ENCODE measurements at regions not wholly inside any gene's neighbourhood (a gene's known extent, or its start where the extent isn't known, plus 50 kb on each side); places are given as distances from the start of the nearest gene placed in this dataset.
A peak's percentile ranks its signal among the peaks of the same experiment; 100 is the strongest.

- H3K4me3 ChIP-seq (replicated peaks in 1 of 2; ENCODE audit: low read depth in 2 of 2, low read length in 2 of 2) = no peak overlapping the region
- TF ChIP-seq CTCF (IDR thresholded peaks at IDR 0.05; ENCODE audit: low read depth, low read length) = no peak
- DNase-seq (ENCODE audit: low read depth in 2 of 2) = peak in 1 of 2 donors; percentile 43
Measured at GRCh38 chr4:13783800-13784411, 156.4 kb upstream of the BOD1L1 start.

DNA sequence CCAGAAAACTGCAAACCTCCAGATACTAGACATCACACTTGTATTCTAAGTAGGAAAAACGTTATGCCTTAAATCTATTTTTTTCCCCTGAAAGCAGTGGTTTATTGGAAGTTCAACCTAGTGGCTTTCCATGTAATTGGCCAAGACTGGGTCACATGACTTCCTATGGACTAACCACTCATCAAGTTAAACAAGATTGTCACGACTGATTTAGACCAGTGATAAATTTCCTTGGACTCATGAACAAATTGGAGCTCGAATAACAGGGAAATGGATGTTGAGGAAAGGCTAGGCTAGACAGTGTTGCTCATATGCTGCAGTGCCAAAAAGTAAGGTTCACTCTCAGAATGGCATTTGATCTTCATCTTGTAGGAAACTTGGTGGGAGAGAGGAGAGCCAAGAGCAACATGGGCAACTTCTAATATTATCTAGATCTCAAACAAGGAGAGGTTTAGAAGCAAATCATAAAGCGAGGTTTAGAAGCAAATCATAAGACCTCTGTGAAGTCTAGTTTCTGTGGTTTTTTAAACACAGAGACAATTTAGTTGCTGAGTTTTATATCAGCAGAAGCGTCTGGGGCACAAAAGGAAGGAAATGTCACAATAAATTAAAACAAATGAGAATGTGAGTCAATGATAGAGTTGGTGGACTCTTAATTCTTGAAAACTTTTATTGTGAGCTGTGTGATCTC lies 165.6 kb upstream of the BOD1L1 start:
- no peak overlapping the region for H3K4me3 ChIP-seq (replicated peaks in 1 of 2; ENCODE audit: low read depth in 2 of 2, low read length in 2 of 2)
- TF ChIP-seq CTCF (IDR thresholded peaks at IDR 0.05; ENCODE audit: low read depth, low read length) = no peak
- peak in 1 of 2 donors; percentile 2 for DNase-seq (ENCODE audit: low read depth in 2 of 2)

- H3K4me3 ChIP-seq (replicated peaks in 1 of 2; ENCODE audit: low read depth in 2 of 2, low read length in 2 of 2) = no peak overlapping the region
- no peak for DNase-seq (ENCODE audit: low read depth in 2 of 2)
- no peak for TF ChIP-seq CTCF (IDR thresholded peaks at IDR 0.05; ENCODE audit: low read depth, low read length)
Measured at GRCh38 chr4:13794819-13795565, 167.5 kb upstream of the BOD1L1 start.

DNA sequence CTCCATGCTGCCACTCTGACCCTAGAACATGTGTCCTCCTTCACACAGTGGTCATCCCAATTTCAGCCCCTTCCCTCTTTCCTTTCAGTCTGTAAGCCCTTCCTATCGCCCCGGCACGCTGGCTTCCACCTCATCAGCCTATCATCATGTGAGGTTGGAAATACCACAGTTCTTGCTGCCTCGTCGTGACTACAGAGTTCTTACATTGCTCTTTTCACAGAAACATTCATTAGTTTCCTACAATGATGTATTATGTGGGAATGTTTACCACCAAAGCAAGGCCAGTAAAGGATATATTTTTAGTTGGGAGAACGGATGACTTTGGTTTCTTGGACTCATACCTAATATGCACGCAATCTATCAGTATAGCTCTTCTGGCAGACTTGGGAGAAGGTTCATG lies 169.5 kb upstream of the BOD1L1 start:
- H3K4me3 ChIP-seq (replicated peaks in 1 of 2; ENCODE audit: low read depth in 2 of 2, low read length in 2 of 2) = no peak overlapping the region
- no peak for DNase-seq (ENCODE audit: low read depth in 2 of 2)
- TF ChIP-seq CTCF (IDR thresholded peaks at IDR 0.05; ENCODE audit: low read depth, low read length) = no peak

GRCh38 chr4:13815231-13815630 lies 187.7 kb upstream of the BOD1L1 start:
- TF ChIP-seq CTCF (IDR thresholded peaks at IDR 0.05; ENCODE audit: low read depth, low read length) = no peak
- H3K4me3 ChIP-seq (replicated peaks in 1 of 2; ENCODE audit: low read depth in 2 of 2, low read length in 2 of 2) = no peak overlapping the region
- no peak for DNase-seq (ENCODE audit: low read depth in 2 of 2)

GRCh38 chr4:13816472-13816871 lies 188.9 kb upstream of the BOD1L1 start:
- H3K4me3 ChIP-seq (replicated peaks in 1 of 2; ENCODE audit: low read depth in 2 of 2, low read length in 2 of 2) = no peak overlapping the region
- no peak for DNase-seq (ENCODE audit: low read depth in 2 of 2)
- TF ChIP-seq CTCF (IDR thresholded peaks at IDR 0.05; ENCODE audit: low read depth, low read length) = no peak

All from cardiac fibroblast (primary cell).